HG03575 (cell line): ENCODE measurements at regions not wholly inside any gene's neighbourhood (a gene's known extent, or its start where the extent isn't known, plus 50 kb on each side); places are given as distances from the start of the nearest gene placed in this dataset.

Experiments
- ATAC-seq: cut with Tn5 transposase; IDR thresholded peaks from one replicate; pipeline ENCODE4 v1.9.1; 2021; ENCODE audit not compliant: unreplicated experiment, insufficient number of reproducible peaks, low FRiP score; ENCODE audit errors: extremely low read depth

GRCh38 chr2:121943285-121943684 is 187.8 kb downstream of the TSN start:
- no peak for ATAC-seq

DNA sequence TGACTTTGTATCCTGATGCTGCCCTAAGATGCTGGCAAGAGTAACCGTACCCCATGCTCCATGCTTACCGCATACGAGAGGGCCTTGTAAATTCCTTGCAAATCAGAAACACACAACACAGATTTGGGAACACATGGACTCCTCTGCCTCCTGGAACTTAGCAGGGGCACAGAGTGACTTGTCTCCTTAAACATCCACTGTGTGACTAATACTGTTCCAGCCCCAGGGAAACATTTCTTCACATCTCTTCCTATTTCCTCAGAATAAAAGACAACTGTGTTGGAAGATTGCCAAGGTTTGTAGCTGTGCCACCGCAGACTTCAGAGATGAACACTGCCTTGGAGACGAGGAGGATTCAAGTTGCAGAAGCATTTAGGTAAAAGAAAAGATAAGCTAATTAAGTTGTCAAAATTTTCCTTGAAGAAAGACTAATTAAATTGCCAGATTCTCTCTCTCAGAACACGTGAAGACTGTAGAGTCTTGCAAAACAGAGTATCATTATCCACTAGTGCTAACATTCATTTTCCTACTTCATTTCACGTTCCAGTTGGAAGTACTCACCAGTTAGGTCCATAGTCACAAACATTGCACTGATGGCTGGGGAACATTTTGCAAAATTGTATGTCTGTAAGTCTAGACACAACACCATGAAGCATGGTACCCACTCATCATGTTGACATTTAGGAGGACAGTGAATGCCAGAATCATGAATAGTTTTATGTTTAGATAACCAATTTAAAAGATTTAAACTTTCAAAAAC is 188.8 kb downstream of the TSN start:
- no peak for ATAC-seq

- no peak for ATAC-seq
Measured at GRCh38 chr2:121947674-121948073, 192.2 kb downstream of the TSN start.

DNA sequence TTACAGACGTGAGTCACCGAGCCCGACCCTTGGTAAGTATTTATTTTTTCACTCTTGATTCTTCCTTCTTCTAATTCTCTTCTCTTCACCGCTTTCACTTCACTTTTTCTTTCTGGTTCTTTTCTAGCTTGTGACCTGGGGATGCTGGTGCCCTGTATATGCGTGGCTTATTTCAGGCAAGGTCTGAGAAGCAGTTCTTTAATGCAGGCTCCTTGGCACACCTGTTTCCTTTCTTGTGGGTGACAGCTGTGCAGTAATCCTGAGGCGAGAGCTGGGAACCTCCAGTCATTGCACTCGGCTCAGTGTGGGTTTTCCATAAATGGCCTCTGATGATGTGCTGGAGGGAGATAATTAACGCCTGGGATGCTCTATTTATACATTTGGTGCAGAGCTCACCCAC is 193.8 kb downstream of the TSN start:
- ATAC-seq, result no peak

DNA sequence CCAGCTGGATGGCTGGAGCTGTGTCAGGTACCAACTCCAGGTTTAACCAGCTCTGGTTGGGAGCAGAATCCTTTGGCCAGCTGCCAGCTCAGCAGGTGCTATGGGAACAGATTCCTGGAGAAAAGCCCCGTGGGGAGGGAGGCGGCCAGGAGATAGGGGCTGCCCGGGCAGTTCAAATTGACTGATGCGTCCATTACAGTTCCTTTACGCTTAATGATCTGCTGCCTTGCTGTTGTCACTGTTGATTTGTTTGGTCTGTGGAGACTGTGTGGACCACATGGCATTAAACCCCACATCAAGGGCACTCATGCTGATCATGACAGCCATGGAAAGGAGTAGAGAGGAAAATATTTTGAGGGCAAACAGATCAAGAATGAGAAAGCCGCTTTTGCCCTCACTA is 200.0 kb downstream of the TSN start:
- ATAC-seq, result no peak

DNA sequence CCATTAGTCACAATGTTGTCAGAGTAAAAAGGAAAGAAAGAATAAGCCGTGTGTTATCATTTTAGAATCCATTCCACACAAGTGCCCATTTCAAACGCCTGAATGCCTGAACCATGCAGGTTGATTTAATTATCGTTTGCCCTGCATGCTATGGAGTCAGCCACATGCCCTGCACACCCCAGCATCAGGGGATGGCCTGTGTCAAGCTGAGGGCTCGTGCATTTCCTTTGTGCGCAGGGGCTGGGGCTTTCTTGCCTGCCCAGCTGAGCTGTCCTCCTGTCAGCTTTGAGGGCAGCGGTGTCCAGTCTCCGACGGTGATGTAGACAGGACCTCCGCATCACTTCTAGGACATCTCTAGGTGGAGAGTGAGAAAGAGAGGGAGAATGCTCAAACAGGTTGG is 200.4 kb downstream of the TSN start:
- no peak for ATAC-seq

GRCh38 chr2:121960251-121960650 is 204.8 kb downstream of the TSN start:
- peak; percentile 84 for ATAC-seq

GRCh38 chr2:121961761-121962160 is 206.3 kb downstream of the TSN start:
- no peak for ATAC-seq

- no peak for ATAC-seq
Measured at GRCh38 chr2:121965661-121966060, 210.2 kb downstream of the TSN start.

- ATAC-seq, result no peak
Measured at GRCh38 chr2:121966663-121967062, 211.2 kb downstream of the TSN start.

DNA sequence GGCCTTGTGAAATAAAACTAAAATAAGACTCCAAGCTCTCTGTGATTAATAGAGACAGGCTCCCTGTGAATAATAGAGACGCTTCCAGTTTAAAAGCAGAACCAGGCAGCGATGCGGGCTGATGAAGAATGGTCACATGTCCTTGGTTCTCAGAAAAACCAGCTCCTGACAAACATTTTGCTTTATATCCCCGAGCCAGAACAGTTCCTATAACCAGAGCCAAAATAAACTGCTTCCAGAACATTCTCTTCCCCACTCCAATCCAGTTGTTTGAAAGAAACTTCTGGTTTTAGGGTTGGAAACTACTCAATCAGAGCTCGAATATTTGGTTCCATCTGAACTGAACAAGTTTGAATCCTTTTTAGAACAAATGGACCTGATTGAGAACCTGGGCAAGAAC is 213.7 kb downstream of the TSN start:
- no peak for ATAC-seq

GRCh38 chr2:121969766-121970639 is 214.6 kb downstream of the TSN start:
- no peak for ATAC-seq

- ATAC-seq, result no peak
Measured at GRCh38 chr2:121972203-121972602, 216.8 kb downstream of the TSN start.

GRCh38 chr2:121974897-121975661 is 219.6 kb downstream of the TSN start:
- peak; percentile 93 for ATAC-seq

DNA sequence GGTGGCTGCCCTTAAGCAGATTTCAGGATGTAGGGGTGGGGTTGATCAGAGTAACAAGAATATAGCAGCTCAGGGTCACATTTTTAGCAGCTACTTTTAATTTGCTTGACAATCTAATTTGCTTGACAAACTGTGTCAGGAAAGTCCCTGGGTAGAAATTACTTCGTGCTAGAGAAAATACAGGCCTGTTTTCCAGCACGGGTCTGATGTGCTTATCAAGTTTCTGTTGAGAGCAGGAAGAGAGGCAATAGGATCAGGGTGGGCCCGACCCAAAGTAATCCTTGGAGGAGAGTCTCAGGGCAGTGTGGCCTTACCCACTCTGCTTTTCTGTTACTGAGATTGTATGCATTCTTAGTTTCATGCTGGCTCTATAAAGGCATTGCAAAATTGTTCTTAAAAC is 221.5 kb downstream of the TSN start:
- no peak for ATAC-seq

- ATAC-seq, result no peak
Measured at GRCh38 chr2:121977326-121977725, 221.9 kb downstream of the TSN start.

GRCh38 chr2:121992700-121993099 is 237.2 kb downstream of the TSN start:
- no peak for ATAC-seq

- ATAC-seq, result no peak
Measured at GRCh38 chr2:121993682-121994081, 238.2 kb downstream of the TSN start.
